Fibroblast of villous mesenchyme (primary cell): ENCODE measurements at regions not wholly inside any gene's neighbourhood (a gene's known extent, or its start where the extent isn't known, plus 50 kb on each side); places are given as distances from the start of the nearest gene placed in this dataset.

Experiments used
- DNase-seq: peaks from one replicate; pipeline ENCODE4 v3.0.0-alpha.2; 2010; ENCODE audit warnings: low read depth
- H3K4me3 ChIP-seq: 2 replicates; pipeline ENCODE4 v1.5.1; 2011; ENCODE audit warnings: low read depth, mild to moderate bottlenecking, low read length
- TF ChIP-seq, protein P1 (sequence below): IDR thresholded peaks from 2 replicates; pipeline ENCODE4 v1.5.1; 2012; ENCODE audit warnings: low read depth, mild to moderate bottlenecking, low read length; ENCODE audit not compliant: insufficient read depth

DNA sequence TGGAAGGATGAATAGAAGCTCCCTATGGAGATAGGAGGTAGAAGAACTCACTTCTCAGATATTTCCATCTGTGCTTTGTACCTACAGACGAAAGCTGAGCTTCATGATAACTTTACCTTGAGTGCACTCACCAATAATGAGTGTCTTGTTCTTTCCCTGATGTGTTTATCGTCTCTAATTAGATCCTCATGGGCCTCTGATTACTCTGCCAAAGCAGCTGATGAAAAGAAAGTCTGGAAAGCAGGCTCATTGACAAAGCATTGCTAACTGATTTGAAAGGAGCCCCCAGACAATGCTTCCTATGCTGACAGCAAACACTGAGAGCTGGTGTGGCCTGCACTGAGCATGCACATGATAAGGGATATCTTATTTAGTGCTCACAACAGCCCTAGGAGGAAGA is 183.9 kb upstream of the GHITM start:
- H3K4me3 ChIP-seq: no peak overlapping the region
- no peak for DNase-seq
- TF ChIP-seq, protein P1, sequence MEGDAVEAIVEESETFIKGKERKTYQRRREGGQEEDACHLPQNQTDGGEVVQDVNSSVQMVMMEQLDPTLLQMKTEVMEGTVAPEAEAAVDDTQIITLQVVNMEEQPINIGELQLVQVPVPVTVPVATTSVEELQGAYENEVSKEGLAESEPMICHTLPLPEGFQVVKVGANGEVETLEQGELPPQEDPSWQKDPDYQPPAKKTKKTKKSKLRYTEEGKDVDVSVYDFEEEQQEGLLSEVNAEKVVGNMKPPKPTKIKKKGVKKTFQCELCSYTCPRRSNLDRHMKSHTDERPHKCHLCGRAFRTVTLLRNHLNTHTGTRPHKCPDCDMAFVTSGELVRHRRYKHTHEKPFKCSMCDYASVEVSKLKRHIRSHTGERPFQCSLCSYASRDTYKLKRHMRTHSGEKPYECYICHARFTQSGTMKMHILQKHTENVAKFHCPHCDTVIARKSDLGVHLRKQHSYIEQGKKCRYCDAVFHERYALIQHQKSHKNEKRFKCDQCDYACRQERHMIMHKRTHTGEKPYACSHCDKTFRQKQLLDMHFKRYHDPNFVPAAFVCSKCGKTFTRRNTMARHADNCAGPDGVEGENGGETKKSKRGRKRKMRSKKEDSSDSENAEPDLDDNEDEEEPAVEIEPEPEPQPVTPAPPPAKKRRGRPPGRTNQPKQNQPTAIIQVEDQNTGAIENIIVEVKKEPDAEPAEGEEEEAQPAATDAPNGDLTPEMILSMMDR: no peak

DNA sequence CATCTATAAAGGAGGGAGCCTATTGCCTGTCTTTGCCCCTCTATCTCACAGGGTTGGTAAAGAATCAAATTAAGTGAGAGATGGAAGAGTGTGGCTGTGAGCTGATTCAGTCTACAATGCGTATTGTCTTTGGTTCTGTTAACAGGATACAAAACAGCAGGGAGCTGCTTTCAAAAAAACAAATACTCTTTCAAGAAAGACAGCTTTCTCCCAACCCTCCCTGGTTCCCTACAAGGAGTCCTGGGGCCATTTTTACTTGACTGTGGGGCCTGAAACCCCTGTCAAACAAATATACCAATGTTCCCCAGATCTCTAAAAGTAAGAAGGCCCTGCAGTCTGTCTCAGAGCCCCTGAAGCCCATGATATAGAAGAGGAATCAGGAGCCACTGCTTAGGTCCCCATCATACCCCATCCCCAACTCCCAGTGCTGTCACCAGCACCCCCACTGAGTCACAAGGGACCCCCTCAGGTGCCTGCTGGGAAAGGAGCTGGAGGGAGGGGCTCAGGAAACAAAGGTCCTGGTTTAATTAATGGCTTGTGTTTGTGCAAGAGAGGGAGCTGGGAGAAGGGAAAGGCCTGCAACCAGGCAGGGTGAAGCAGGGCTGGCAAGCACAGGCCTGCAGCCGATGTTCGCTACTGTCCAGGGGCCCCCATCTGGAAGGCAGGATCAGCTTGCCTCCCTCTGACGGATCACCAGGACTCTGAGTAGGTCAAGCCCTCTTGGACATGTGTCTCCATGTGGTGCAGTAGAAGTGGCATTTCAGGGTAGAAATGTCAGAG is 182.0 kb upstream of the GHITM start:
- no peak for DNase-seq
- H3K4me3 ChIP-seq: no peak overlapping the region
- TF ChIP-seq, protein P1: no peak

DNA sequence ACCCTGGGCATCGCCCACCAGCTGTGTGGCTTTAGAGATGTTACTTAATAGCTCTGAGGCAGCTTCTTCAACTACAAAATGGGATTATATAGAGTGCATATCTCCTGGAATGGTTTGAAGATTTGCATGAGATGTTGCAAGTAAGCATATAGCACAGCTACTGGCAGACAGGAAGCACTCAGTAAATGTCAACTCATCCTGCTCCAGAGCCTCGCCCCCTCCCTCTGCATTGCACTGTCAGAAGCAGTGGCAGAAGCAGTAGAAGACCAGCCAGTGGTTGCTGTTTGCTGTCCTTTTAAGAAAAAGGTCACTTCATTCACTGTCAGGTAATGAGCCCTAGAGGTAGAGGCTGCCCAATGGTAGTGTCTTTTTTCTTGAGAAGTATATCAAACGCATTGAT is 180.0 kb upstream of the GHITM start:
- TF ChIP-seq, protein P1: no peak
- no peak overlapping the region for H3K4me3 ChIP-seq
- DNase-seq: no peak

DNA sequence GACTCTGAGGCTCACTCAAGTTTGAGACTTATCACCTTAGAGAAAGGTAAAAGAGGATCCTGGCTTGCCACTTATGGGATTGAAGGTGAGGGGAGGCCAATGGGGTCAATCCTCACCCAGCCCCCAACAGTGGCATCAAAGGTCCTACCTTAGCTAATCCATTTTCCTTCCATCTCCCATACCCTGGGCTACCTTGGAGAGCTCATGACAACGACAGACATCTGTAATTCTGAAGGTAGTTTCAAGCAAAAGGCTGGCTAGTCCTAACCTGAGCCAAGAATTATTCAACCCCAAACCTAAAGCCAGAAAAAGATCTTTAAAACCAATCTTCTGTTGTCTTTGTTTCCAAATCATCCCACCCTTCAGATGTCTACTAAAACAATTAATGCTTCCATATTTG is 179.2 kb upstream of the GHITM start:
- no peak overlapping the region for H3K4me3 ChIP-seq
- no peak for DNase-seq
- TF ChIP-seq, protein P1: no peak

DNA sequence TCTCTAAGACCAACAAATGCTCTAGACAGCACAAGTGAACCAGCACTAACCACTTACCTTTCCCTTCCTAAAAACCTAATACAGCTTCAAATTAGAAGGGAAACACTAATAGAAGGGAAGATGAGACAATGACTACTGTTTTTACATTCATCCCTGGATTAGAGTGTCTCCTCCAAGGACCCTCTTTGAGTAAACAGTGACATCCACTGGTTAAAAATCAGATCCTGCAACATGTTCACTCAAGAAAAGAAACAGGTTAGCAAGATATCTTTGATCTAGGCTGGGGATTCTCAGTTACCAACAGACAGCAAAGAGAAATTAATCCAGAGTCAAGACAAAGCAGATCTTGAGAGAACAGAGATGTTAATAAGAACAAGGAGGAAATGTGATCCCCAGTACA is 177.7 kb upstream of the GHITM start:
- TF ChIP-seq, protein P1: no peak
- DNase-seq: no peak
- H3K4me3 ChIP-seq: no peak overlapping the region

DNA sequence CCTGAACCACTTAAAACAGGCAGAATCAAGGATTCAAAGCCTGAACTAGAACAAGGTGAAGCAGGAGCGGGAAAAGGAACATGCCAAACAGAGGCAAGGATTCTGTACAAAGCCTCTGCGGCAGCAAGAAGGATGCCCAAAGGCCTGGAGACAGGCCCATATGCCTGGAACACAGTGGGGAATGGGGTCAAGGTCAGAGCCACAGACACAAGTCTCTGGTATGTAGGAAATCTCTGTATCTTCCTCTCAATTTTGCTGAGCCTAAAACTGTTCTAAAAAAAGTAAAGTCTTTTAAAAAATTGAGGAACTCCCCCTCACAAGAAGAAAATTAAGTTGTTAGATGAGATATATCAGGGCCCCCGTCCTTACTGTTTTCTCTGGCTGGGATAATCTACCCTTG is 175.9 kb upstream of the GHITM start:
- TF ChIP-seq, protein P1: no peak
- H3K4me3 ChIP-seq: no peak overlapping the region
- no peak for DNase-seq

DNA sequence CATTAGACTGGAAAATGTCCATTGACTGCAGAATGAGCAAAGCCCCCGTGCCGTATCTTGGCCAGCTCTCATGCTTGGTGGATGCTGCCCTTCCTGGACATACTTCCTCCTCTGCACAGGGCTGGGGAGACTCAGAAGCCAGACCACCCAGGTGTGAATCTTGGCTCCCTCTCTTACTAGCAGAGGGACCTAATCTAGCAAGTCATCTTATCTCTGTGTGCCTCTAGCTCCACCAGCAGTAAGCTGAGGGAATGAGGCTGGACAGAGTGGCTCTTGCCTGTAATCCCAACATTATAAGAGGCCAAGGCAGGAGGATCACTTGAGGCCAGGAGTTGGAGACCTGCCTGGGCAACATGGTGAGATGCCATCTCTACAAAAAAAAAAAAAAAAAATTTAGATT is 173.8 kb upstream of the GHITM start:
- no peak overlapping the region for H3K4me3 ChIP-seq
- DNase-seq: no peak
- TF ChIP-seq, protein P1: no peak
